GM10248 (cell line): ENCODE measurements at regions not wholly inside any gene's neighbourhood (a gene's known extent, or its start where the extent isn't known, plus 50 kb on each side); places are given as distances from the start of the nearest gene placed in this dataset.
"Not testable (repeated sequence)": the region's sequence is repeated elsewhere in the genome, so short reads cannot be mapped to it uniquely, and the experiment has no call there.

ENCODE experiments used
- CTCF ChIA-PET: fragments of 300-600 bp; sonication (Branson Sonifier 250); formaldehyde crosslinking; extraction: SDS; loops from one replicate; lab custom pipeline; 2021; ENCODE audit warnings: antibody characterized with exemption; lab: Yijun Ruan, JAX
- POLR2A ChIA-PET: fragments of 350-650 bp; sonication (Branson Sonifier 250); formaldehyde crosslinking; extraction: SDS; loops from one replicate; lab custom pipeline; 2020; ENCODE audit warnings: antibody characterized with exemption; lab: Yijun Ruan, JAX
- DNase-seq: peaks from one replicate; pipeline ENCODE4 v3.0.0; 2012; ENCODE audit errors: extremely low spot score
- CTCF ChIP-seq: IDR thresholded peaks from 2 replicates; pipeline ENCODE4 v1.5.1; 2012; ENCODE audit warnings: mild to moderate bottlenecking, low read depth; ENCODE audit errors: extremely low read depth, missing control alignments, control extremely low read depth

- no peak for TF ChIP-seq CTCF
- ChIA-PET CTCF (no interaction called here), POLR2A (no interaction called here)
- DNase-seq, result no peak
These were observed 100.0 kb upstream of the TRIM24 start for GRCh38 chr7:138359870-138360559.

GRCh38 chr7:138363721-138364120 is 96.3 kb upstream of the TRIM24 start:
- no peak for TF ChIP-seq CTCF
- no peak for DNase-seq
- CTCF ChIA-PET, result no interaction called here
- POLR2A ChIA-PET, result no interaction called here

GRCh38 chr7:138366137-138366536 is 93.9 kb upstream of the TRIM24 start:
- POLR2A ChIA-PET, CTCF ChIA-PET, DNase-seq: not testable (repeated sequence)

- CTCF ChIA-PET, POLR2A ChIA-PET, DNase-seq: not testable (repeated sequence)
These were observed 93.4 kb upstream of the TRIM24 start for GRCh38 chr7:138366676-138367075.

- no peak for DNase-seq
- ChIA-PET POLR2A (no interaction called here), CTCF (no interaction called here)
- TF ChIP-seq CTCF, result no peak
These were observed 90.3 kb upstream of the TRIM24 start for GRCh38 chr7:138369797-138370196.

- TF ChIP-seq CTCF, result no peak
- no peak for DNase-seq
- POLR2A ChIA-PET, result no interaction called here
- CTCF ChIA-PET, result no interaction called here
These were observed 89.1 kb upstream of the TRIM24 start for GRCh38 chr7:138370956-138371355.

GRCh38 chr7:138374119-138374693 is 85.9 kb upstream of the TRIM24 start:
- ChIA-PET POLR2A (no interaction called here), CTCF (no interaction called here)

More at GRCh38 chr7:138374119-138374693, 85.9 kb upstream of the TRIM24 start:
- TF ChIP-seq CTCF, result no peak
- DNase-seq, result no peak
